NCI-H1092 (cell line): ENCODE measurements at regions not wholly inside any gene's neighbourhood (a gene's known extent, or its start where the extent isn't known, plus 50 kb on each side); places are given as distances from the start of the nearest gene placed in this dataset.

ENCODE experiments used
- DNase-seq: peaks from one replicate; lab custom pipeline; 2025; lab: John Stamatoyannopoulos, UW

GRCh38 chr17:71976011-71976649 is 144.7 kb upstream of the SOX9 start:
- DNase-seq, result no peak

- no peak for DNase-seq
Observed at GRCh38 chr17:71978435-71978834, 142.4 kb upstream of the SOX9 start.

GRCh38 chr17:71980171-71980570 is 140.6 kb upstream of the SOX9 start:
- DNase-seq, result no peak

- DNase-seq, result no peak
Observed at GRCh38 chr17:71983828-71984227, 137.0 kb upstream of the SOX9 start.

GRCh38 chr17:71985111-71986039 is 135.4 kb upstream of the SOX9 start:
- DNase-seq, result no peak

- no peak for DNase-seq
Observed at GRCh38 chr17:71986886-71987285, 133.9 kb upstream of the SOX9 start.

- DNase-seq, result no peak
Observed at GRCh38 chr17:71987634-71988033, 133.2 kb upstream of the SOX9 start.

GRCh38 chr17:71989117-71989516 is 131.7 kb upstream of the SOX9 start:
- no peak for DNase-seq

GRCh38 chr17:71993363-71993762 is 127.5 kb upstream of the SOX9 start:
- no peak for DNase-seq

GRCh38 chr17:71995590-71995989 is 125.2 kb upstream of the SOX9 start:
- no peak for DNase-seq

GRCh38 chr17:72004011-72004427 is 116.8 kb upstream of the SOX9 start:
- DNase-seq, result no peak

- DNase-seq, result no peak
Observed at GRCh38 chr17:72004611-72005331, 116.0 kb upstream of the SOX9 start.

- DNase-seq, result no peak
Observed at GRCh38 chr17:72005332-72006163, 115.3 kb upstream of the SOX9 start.

- DNase-seq, result no peak
Observed at GRCh38 chr17:72008236-72008876, 112.5 kb upstream of the SOX9 start.

GRCh38 chr17:72011561-72011960 is 109.3 kb upstream of the SOX9 start:
- no peak for DNase-seq

- no peak for DNase-seq
Observed at GRCh38 chr17:72021417-72022041, 99.3 kb upstream of the SOX9 start.

GRCh38 chr17:72022328-72023275 is 98.2 kb upstream of the SOX9 start:
- no peak for DNase-seq

- no peak for DNase-seq
Observed at GRCh38 chr17:72024457-72024856, 96.4 kb upstream of the SOX9 start.

- no peak for DNase-seq
Observed at GRCh38 chr17:72025113-72025512, 95.7 kb upstream of the SOX9 start.
